Effector CD4-positive, alpha-beta T cell (primary cell): ENCODE measurements at regions not wholly inside any gene's neighbourhood (a gene's known extent, or its start where the extent isn't known, plus 50 kb on each side); places are given as distances from the start of the nearest gene placed in this dataset.

ENCODE experiments used
- DNase-seq: peaks from one replicate; pipeline ENCODE4 v3.0.0-alpha.2; 2020

DNA sequence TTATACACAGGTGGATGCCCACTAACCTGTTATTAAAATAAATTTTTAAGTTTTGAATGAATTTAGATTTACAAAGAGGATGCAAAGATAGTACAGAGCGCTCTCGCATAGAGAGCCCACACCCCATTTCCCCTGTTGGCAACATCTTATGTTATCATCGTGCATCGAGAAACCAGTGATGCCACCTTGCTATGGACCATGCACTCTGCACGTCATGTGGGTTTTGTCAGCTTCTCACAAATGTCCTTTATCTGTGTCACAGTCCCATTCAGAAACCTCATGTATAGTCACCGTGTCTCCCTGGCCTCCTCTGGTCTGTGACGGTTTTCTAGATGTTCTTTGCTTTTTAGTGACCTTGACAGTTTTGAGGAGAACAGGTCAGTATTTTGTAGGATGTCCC lies 60.0 kb downstream of the ING1 start:
- DNase-seq: no peak

DNA sequence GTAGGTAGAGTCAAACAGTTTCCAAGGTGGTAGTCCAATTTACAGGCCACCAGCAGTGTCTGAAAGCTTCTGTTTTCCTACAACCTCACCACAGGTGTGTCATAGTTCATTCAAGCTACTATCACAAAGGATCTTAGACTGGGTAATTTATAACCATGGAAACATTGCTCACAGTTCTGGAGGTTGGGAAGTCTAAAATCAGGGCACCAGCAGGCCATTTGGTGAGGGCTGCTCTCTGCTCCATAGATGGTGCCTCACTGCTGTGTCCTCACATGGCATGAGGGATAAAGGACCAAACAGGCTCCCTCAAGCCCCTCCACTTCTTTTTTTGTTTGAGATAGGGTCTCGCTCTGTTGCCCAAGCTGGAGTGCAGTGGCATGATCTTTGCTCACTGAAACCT lies 60.6 kb downstream of the ING1 start:
- DNase-seq: no peak

DNA sequence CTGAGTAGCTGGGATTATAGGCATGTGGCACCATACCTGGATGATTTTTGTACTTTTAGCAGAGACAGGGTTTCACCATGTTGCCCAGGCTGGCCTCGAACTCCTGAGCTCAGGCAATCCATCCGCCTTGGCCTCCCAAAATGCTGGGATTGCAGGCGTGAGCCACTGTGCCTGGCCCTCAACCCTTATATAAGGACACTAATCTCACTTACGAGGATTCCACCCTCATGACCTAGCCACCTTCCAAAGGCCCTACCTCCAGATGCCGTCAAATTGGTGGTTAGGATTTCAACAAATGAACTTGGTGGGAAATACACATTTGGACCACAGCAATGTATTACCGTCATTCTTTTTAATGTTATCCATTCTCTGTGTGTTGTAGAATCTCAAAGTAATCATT lies 61.0 kb downstream of the ING1 start:
- DNase-seq: no peak

DNA sequence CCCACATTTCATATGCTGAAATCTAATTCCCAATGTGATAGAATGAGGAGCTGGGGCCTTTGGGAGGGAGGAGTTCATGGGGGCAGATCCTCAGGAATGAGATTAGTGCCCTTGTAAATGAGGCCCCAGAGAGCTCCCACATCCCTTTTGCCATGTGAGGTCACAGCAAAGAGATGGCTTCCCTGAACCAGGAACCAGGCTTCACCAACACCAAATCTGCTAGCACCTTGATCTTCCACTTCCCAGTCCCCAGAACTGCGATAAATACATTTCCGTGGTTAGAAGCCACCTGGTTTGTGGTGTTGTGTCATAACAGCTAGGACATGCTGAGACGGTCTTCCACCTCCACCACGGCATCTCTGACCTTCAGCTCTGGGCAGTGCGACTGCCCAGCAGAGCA lies 62.1 kb downstream of the ING1 start:
- no peak for DNase-seq

DNA sequence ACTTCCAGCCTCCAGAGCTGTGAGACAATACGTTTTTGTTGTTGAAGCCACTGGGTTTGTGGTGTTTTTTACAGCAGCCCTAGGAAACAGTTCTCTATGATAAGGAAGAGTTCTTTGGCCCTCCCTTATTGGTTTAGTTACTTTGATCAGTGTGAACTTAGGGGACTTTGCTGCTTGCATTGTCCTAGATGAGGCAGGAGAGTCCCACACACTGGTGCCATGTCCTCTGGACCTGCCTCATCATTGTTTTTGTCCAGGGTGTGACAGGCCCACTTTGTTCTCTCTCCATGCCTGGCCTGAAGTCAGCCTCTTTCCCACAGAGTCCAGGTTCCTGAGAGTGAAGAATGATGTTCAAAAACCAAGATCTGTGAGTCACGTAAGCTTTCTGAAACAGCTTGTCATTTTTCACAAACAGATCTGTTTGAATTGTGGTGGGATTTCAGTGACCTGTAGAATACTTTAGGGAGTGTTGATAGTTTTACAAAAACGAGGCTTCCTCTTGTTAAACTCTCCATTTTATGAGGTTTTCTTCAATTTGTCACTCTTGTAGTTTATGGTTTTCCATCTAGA lies 63.8 kb downstream of the ING1 start:
- DNase-seq: no peak

DNA sequence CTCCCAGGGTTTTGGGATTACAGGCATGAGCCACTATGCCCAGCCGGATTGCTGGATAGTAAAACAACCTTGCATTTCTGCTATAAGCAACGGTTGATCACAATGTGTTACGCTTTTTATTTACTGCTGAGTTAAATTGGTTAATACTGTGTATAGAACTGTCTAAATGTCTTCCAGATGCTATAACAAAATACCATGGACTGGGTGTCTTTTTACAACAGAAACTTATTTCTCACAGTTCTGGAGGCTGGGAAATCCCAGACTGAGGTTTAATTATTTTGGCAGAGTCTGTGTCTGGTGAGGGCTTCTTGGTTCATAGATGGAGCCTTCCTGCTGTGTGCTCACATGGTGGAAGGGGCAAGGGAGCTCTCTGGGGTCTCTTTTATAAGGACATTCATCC lies 65.5 kb downstream of the ING1 start:
- no peak for DNase-seq

DNA sequence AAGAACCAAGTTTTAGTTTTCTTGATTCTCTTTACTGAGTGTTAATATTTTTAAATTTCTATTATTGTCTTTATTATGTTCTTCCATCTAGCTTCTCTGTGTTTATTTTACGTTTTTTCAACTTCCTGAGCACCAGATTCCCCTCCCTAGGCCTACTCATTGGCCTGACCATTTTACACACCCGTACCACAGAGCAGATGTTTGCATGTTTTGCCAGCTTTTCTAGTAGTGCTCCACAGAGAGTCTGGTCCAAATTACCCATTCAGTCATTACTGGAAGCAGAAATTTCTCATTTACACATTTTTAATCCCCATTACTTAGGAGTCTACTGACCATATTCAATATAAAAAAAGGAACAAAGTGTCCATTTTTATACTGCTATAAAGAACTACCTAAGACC lies 66.9 kb downstream of the ING1 start:
- no peak for DNase-seq

DNA sequence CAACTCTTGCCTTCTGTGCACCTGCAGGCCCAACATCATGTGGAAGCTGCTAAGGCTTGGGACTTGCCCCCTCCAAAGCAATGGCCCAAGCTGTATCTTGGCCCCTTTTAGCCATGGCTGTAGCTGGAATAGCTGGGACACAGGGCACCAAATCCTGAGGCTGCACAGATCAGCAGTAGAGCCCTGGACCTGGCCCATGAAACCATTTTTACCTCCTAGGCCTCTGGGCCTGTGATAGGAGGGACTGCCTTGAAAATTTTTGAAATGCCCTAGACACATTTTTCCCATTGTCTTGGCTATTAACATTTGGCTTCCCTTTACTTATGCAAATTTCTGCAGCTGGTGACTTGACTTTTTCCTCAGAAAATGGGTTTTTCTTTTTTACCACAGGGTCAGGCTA lies 68.7 kb downstream of the ING1 start:
- no peak for DNase-seq

DNA sequence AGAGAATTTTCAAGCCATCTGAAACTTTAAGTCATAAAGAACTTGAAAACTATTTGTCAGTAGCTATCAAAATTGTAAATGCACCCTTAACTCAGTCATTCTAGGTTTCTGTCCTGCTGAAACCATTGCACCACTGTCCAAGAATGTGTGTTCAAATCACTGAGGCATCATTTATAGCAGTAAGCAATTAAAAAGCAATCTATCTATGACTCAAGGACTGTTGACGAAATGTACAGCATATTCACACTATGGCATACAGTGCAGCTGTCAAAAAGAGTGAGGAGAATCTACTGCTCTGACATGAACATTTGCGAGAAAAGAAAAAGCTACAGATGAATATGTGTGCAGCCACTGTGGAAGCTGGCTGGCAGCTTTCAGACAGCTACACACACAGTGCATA lies 71.2 kb downstream of the ING1 start:
- no peak for DNase-seq

DNA sequence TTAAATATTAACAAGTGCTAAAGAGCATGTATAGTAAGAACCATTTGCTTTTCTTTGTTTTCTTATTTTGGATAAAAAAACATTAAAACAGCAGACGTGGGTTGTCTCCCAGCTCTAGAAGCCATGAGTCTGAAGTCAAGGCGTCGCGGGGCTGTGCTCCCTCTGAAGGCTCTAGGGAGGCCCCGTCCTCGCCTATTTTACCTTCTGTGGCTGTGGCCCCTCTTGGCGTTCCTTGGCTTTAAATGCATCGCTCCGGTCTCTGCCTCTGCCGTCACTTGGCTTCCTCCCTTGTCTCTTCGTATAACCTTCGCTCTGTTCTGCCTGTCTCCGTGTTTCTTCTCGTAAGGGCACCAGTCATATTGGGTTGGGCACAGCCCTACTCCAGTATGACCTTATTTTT lies 75.3 kb downstream of the ING1 start:
- no peak for DNase-seq

DNA sequence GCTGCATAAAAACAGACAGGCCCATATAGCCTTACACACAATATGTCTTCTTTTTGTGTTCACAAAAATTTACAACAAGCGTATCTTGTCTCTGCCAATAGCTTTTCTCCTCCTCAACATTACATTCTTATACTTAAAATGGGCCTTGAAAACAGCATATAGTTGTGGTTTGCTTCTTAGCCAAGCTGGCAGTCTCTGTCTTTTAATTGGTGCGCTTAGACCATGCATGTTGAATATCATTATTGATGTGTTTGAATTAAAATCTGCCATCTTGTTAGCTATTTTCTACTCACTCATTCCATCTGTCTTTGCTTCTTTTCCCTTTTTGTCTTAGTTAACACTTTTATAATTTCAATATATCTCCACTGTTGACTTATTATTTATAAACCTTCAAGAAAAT lies 76.4 kb downstream of the ING1 start:
- DNase-seq: no peak

DNA sequence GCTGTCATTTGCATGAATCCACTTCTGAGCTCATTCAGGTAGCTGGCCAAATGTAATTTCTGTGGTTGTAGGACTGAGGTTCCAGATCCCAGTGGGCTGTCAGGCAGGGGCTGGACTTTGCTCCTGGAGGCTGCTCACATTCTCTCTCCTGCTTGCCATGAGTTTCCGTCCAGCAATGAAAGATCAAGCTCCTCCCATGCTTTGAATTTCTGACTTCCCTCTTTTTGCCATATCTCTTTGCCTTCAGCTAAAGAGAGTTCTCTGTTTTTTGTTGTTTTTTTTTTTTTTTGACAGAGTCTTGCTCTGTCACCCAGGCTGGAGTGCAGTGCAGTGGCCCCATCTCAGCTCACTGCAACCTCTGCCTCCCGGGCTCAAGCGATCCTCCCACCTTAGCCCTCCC lies 76.9 kb downstream of the ING1 start:
- no peak for DNase-seq

DNA sequence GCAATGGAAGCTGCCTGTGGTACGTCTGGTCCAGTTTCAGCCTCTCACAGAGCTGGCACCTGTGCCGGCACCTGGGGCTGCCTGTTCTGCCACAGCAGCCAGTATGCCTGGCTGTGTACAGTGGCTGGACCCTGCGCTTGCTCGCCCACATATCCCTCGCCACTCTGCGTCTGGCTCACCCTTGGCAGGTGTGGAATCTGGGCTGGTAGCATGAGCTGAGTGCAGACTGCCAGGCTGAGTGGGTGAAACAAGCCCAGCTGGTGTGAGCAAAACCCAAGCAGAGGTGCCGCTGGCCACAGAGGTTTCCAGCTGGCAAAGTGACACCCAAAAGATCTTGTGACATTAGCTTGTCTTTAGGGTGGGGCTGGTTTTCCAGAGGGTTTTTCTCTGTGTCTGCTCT lies 80.7 kb downstream of the ING1 start:
- DNase-seq: no peak

DNA sequence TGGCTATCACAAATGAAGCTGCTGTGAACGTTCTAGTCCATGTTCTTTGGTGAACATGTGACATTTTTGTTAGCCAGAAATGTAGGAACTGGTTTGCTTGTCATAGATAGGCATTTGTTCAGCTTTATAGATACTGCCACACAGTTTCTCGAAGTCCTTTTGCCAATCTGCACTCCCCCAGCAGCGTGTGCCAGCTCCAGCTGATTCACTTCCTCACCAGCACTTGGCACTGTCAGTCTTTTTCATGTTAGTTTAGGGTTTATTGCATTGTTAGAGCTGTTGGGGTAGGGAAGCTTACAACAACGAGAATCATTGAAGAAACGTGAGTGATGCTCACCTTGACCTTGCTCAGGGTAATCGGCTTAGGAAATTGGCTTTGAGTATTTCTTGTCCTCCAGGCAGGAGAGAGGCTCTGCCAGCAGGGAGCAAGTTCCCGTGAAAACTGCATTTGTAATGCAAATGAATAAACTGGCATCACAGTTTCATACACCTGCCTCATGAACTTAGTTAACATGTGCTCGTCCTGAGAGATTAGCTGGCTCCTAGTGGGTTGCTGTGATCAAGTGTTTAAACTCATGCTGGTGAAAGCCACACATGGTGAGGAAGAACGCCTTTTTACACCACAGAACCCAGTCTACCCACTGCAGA lies 83.9 kb downstream of the ING1 start:
- no peak for DNase-seq

DNA sequence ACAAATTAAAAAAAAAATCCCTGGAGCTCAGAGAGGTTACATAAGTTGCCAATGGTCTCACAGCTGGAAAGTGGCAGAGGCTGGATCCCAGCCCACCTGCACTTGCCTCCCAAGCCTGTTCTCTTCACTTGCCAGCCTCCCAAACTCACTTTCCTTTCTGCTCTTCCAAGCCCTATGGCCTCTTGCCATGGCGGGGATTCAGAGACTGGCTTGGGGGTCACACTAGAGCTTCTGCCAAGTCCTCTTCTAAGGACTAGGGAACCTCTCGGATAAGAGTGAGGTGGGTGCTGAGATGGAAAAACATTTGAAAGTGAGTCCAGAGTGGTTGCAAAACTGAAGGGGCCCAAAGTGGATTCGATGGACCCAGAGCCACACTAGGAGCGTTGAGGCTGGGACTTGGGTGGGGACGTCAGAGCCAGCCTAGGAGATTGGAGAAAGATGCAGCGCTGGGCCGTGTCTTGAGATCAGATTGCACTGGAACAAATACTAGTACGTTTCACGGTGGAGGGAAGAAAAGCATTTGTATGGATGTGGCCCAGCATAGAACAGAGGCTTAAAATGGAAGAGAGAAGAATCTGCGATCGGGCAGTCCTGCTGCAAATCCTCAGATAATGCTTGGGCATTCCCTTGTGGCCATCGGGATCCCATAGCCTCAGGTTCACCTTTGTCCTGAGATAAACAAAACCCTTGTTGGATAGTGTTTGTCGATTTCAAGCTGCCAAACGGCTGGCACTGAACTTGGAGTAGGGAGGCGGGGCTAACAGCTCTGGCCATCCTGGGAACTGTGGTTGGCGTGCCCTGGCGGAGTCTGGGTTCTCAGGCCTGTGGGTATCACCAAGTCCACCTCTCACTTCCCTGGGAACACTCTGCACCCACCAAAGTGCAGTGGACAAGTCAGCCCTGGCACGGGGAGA lies 84.8 kb downstream of the ING1 start:
- no peak for DNase-seq

DNA sequence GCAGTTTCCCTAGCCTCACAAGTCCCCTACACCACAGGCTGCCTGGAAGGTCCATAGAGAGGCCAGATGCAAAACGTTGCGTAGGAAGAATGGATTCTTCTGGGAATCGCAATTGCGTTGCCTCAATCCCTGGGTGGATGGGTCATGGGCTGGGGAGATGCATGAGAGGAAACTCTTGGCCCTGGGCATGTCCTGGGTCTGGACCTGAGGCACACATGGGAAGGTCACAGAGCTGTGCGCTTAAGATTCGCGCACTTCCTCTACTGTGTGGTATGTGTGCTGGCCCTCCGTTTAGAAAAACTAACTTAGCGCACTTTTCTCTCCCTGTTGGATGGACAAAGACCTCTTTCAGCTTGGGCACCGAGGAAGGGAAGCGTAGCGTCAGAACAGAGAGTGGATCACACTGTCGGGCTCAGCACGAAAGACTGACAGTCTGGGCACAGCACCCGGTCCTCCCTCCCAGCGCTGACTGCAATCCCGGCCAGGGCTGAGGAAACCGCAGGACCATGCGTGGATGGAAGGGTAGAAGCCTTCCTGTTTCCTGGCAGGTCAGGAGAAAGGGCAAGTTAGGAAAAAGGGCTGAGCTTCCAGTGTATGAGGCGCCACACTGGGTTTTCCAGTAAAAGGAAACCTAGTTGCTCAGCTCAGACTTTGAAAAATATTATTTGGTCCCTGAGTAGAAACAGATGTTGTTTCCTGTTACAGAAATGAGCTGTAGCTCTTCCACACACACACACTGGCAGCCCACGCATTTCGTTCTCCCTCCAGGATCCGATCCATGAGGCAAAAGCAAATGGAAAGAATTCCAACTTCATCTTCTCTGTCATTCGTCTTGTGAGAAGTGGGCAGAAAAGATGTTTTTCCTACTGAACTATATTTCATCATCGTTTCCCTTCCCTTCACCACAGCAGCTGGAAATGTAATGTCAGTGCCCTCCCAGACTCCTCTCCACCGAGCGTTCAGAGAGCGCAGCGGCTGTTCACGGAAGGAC lies 86.0 kb downstream of the ING1 start:
- DNase-seq: no peak

DNA sequence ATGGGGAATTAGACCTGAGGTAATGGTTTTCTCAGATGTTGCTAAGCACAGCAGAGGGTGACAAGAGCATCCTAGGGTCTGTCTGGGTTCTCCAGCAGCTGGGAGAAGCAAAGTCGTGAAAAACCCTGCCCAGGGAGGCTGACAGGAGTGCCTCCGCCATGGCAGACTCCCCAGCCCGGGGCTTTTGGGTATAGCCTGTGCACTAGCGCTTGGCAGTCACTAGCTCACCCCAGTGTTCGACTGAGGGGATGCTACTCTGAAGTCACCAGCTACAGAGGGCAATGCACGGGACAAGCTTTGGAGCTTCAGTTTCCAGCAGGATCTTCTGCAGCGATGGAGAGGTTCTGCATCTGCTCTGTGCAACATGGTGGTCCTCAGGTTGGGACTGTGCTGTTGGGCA lies 87.5 kb downstream of the ING1 start:
- no peak for DNase-seq

DNA sequence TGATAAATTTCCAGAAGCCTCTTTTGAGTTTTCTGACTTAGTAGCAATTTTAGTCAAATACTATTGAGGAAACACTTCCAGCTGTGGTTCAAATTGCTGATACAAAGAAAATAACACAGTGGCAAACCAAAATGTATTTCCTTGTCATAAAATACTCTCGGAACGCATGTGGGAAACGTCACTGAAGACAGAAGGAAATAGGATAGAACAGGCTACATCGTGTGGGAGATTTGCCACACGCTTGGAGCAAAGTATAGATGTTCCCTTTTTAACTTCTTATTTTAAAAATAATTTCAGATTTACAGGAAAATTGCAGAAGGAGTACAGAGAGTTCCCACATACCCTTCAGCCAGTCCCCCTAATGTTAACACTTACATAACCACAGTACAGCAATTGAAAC lies 88.8 kb downstream of the ING1 start:
- no peak for DNase-seq

DNA sequence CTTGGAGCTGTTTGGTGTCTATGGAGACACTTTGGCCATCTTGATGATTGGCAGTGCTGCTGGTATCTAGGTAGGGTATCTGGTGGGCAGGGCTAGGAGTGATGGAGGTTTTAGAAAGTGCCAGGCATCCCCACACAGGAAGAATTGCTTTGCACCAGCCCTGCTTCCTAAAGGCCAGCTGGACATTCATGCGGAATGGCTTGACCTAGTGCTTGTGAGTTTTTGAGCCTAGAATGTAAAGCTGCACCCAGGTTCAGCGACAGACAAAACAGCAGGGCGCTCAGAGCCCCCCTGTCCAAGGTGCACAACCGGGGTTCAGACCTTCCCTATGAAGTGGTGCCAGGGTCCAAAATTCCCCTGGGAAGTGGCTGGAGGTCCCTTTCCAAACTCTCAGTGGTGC lies 93.1 kb downstream of the ING1 start:
- DNase-seq: no peak

DNA sequence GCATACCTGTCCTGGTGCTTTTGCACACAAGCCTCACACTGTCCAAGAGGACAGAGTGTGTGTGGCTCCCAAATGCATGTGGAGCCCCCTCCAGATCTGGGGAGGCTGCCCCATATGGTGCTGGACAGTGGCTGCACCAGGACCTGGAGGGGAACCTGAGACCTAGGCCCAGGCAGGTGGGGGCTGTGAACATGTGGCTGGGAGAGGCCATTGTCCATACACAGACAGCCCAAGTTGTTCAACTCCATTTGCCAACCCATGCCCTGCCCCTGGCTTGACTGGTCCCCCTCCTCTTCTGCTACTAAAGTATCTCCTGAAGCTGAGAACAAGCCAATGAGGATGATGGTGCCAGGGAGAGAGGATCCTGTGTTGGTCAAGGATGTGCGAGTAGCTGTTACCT lies 94.0 kb downstream of the ING1 start:
- DNase-seq: no peak

DNA sequence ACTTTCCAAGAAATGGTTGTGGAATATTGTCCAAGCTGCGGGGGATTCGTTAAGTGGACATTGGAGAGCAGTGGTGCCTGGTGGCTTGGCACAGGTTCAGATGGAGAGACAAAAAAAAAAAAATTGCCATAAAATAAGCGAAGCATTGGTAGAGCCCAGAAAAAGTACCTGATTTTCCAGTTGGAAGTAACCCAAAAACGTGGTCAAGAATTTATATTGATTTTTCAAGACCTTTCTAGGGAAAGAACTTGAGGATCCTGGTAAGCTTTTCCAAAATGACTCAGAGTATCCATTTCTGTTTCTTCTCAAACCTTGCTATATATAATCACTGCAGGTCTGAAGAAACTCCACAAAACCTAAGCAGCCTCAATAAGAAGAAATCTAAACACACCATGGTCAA lies 94.6 kb downstream of the ING1 start:
- DNase-seq: no peak

DNA sequence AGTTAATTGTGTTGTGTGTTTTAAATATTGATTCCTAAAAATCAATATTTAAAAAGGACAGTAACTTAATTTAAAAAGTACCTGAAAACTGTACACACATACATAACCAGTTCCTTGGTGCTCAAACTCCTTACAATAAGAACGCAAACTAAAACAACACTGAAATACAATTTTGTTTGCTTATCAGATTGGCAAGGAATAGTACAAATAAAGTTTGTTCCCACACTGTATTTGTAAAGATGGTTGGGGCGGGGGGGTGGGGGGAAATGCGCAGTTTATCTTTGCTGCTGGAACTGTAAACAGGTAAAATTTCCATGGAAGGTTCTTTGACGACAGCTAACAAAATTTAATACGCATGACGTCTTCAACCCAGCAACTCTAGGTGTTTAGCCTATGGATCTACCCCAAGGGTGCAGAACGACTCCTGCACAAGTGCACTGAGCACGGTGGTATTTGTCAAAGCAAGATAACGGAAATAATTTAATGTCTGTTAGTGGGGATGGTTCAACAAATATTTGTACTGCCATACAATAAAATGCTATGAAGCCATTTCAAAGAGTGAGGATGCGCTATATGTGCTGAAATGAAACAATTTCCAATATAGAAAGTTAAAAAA lies 96.5 kb downstream of the ING1 start:
- no peak for DNase-seq
